GM19351 (cell line): ENCODE measurements at regions not wholly inside any gene's neighbourhood (a gene's known extent, or its start where the extent isn't known, plus 50 kb on each side); places are given as distances from the start of the nearest gene placed in this dataset.
"Not testable (repeated sequence)": the region's sequence is repeated elsewhere in the genome, so short reads cannot be mapped to it uniquely, and the experiment has no call there.

ENCODE experiments used
- ATAC-seq: cut with Tn5 transposase; IDR thresholded peaks from one replicate; pipeline ENCODE4 v1.9.1; 2021; ENCODE audit warnings: mild to moderate bottlenecking, moderate library complexity; ENCODE audit not compliant: unreplicated experiment

DNA sequence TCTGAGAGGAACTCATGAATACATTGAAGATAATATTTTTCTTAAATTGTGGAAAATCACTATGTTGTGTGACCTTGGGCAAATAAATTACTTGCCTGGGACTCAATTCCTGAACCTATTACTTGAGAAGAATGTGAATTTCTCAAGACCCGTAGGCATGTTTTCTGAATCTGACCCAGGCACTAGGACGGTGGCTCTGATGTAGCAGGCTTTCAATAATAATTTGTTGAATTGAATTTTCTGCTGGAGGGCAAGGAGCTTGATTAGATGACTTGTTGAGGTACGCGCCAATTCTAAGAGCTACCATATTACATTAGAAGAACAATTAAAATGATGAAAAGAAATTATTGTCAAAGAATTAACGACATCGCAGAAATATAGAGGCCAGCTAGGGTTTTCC lies 150.2 kb upstream of the LRRC3B start:
- ATAC-seq: no peak

DNA sequence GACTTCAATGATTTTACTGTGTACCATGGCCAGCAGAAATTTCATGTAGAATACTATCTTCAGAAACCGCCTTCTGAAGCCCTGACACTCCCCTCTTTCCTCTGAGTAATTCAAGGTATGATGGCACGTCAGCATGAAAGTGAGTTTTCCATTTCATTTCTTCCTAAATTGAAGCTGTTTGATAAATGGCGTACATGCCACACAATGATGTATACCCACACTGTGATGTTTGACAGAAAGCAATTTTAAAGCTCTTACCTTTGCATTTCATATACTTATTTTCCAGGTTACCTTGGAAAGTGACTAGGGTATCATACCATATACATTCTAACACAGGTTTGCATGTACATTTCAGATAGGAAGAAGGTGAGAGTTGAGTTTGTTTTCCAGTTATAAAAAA lies 147.9 kb upstream of the LRRC3B start:
- no peak for ATAC-seq

DNA sequence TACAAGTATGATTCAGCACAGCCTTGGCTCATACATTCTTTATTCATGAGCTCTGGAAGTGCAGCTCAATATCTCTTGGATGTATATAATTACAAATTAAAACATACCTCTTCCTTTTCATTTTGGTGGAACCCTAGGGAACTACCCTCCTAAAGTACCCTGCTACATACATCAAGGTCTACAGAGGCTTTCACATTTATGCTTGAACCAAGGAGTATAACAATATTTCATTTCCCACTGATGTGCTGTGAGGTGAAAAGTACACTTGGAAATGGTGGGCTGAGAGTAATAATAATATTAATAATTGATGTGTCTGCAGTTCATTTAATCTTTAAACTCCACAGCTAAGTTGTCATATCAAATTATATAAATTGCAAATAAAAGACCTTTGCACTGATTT lies 142.2 kb upstream of the LRRC3B start:
- no peak for ATAC-seq

DNA sequence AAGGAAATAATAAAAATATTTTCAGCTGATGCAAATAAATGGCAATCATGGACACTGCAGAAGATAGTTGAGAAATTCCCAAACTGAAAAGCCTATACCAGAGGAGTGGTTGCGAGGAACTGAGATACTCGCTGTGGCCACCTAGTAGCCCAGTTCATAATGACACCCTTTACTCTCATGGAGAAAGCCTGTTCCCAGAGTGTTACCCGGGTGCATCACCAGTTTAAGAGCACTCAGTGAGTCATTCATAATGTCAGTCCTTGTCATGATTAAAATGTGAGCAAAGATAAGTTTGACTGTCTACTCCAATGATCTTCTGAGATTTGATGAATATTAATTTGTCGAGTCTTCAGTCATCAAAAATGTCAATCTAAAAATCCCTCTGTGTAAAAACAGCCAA lies 138.4 kb upstream of the LRRC3B start:
- ATAC-seq: no peak

DNA sequence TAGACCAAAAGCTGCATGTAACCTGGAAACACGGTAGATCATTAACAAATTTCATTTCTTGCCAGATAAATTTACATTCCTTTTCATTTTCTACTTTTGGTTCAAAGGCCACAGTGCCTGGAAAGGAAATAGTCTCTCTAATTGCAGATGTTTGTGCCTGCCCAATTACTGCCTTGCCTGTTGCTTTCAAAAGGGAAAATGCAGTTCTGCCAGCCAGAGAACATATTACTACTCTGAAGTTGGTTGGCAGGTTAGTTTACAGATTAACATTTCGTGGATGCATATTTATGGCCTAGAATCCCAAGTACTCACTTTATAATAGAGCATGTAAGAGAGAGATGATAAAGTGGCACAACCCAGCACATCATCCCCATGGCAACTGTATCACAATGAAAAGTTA lies 124.3 kb upstream of the LRRC3B start:
- no peak for ATAC-seq

DNA sequence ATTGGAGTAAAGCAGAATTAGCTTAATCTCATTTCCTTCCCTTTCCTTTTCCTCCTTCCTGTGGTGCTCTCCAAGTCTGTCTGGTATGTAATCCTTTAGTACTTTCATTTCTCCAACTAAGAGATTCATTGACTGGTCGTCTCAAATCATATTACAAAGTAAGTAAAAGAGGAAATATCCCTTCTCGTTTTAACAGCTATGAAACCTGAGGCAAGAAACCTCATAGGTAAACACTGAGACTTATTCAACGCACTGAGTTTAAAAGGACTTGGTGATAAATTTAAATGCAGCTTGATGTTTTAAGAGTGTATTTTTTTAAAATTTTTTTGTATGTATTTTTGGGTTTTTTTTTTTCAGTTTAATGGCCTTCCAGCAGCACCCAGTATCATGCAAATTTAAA lies 117.2 kb upstream of the LRRC3B start:
- ATAC-seq: no peak

DNA sequence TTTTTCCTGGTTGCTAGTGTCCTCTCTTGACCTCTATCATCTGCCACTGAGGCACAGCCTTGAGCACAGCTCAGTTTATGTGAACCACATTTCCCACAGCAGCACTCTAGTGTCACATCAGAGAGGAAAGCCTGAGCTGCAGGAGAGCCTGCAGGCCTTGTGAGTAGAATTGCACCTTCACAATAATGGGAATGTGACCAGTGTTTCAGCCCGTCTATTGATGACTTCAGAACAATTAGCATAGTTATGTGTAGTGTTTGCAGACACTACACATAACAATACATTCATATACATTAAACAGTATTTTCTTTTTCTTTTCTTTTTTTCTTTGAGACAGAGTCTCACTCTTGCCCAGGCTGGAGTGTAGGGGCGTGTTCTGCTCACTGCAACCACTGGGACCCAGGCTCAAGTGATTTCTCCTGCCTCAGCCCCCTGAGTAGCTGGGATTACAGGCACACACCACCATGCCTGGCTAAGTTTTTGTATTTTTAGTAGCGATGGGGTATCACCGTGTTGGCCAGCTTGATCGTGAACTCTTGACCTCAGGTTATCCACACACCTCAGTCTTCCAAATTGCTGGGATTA lies 108.0 kb upstream of the LRRC3B start:
- ATAC-seq: not testable (repeated sequence)

DNA sequence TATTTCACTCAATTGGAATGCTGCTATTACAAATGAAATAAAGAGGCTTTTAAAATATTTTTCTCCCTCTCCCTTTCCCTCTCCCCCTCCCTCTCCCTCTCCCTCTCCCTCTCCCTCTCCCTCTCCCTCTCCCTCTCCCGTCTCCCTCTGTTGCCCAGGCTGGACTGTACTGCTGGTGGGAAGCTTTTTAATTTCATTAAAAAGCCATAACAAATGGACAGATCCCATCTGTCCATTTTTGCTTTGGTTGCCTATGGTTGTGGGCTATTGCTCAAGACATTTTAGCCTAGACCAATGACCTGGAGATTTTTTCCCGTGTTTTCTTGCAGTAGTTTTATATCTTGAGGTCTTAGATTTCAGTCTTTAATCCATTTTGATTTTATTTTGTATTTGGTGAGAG lies 107.2 kb upstream of the LRRC3B start:
- no peak for ATAC-seq

DNA sequence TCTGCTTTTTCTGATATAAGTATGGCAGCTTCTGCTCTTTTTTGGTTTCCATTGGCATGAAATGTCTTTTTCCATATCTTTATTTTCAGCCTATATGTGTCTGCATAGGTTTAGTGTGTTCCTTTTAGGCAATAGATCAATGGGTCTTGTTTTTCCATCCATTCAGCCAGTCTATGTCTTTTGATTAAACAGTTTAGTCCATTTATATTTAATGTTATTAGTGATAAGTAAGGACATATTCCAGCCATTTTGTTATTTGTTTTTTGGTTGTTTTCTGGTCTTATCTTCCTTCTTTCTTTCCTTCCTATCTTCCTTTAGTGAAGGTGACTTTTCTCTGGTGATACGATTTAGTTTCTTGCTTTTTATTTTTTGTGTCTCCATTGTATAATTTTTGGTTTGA lies 101.3 kb upstream of the LRRC3B start:
- ATAC-seq: no peak

DNA sequence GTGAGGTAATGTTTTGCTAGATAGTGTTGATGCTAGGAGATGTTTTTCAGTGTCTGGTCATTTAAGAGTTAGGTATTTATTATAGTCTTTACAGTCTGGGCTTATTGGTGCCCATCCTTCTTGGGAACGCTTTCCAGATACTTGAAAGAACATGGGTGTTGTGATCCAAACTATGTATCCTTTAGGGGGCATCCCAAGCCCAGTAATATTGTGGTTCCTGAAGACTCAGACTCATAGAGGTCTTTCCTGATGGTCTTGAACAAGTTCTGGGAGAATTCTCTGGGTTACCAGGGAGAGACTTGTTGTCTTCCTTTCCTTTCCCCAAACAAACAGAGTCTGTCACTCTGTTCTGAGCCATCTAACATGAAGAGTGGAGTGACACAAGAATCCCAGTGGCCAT lies 99.7 kb upstream of the LRRC3B start:
- ATAC-seq: no peak

DNA sequence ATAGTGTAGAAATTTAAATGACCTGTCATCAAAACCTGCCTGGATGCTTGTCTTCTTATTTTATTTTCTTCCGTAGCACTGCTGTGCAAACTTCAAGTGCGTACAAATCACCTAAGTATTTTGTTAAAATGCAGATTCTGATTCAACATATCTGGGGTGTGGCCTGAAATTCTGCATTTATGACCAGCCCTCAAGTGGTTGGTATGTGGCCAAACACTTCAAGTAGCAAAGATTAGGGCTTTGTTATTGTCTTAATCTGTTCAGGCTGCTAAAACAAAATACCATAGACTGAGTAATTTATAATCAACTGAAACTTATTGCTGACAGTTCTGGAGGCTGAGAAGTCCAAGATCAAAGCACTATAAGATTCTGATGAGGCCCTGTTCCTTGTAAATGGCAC lies 97.6 kb upstream of the LRRC3B start:
- no peak for ATAC-seq

DNA sequence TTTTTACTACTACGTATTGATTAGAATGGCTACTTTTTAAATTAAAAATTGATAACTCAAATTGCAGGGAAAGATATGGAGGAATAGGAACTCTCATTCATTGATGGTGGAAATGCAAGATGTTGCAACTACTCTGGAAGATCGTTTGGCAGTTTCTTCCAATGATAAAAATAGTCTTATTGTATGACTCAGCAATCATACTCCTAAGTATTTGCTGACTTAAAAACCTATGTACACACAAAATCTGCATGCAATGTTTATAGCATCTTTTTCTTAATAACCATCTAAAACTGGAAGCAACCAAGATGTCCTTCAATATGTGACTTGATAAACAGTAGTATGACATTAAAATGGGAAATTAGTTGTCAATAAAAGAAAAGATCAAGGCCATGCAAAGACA lies 87.4 kb upstream of the LRRC3B start:
- no peak for ATAC-seq

DNA sequence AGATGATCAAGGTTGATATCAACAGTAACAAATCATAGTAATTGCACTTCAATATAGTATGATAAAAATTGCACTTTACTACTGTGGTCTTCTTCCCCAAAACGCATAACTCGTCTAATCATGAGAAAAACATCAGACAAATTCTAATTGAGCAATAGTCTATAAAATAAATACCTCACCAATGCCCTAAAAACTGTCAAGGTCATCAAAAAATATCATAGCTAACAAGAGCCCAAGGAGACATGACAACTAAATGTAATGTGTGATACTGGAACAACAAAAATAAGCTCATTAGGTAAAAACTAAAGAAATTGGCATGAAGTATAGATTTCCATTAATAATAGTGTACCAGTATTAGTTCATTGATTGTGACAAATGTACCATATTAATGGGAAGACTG lies 85.6 kb upstream of the LRRC3B start:
- ATAC-seq: no peak

DNA sequence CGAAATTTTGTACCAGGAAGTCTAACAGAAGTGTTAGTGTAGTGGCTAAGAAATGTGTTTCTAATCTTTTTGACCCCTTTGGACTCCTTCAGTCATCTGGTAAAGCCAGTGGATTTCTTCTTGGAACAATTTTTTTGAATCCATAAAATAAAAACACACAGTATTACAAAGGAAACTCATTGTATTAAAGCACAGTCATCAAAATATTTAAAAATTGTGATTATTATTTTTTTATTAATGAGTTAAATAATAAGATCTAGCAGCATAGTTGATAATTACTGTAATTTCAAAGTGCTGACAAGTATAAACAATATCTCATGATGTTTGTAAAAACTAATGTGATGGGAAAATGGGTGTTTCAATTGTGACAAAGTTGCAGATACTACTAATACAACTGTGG lies 72.2 kb upstream of the LRRC3B start:
- no peak for ATAC-seq

DNA sequence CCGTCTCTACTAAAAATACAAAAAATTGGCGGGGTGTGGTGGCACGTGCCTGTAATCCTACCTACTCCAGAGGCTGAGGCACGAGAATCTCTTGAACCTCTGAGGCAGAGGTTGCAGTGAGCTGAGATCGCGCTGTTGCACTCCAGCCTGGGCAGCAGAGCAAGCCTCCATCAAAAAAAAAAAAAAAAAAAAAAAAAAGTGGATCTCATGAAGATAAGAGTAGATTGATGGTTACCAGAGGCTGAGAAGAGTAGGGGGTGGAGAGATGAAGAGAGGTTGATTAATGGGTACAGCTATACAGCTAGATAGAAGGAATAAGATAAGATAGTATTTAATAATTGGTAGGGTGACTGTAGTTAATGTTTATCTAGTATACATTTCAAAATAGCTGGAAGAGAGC lies 65.9 kb upstream of the LRRC3B start:
- no peak for ATAC-seq

DNA sequence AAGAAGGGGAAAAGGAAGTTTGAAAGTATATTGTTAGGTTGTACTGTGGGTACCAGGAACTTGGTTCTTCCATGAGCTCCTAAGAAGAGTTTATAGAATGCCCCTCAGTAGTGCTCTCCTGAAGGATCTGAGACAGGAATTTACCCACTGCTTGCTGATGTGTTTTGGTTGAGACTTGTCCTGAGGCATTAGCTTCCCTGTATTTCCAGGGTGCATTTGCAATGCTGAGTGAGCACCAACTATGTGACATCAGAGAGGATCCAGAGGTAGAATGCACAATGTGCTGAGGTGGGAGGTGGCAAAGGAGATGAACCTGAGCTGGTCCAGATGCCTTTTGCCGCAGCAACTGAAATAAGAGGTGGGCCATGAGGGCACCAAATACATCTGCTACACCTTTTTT lies 64.3 kb upstream of the LRRC3B start:
- no peak for ATAC-seq

DNA sequence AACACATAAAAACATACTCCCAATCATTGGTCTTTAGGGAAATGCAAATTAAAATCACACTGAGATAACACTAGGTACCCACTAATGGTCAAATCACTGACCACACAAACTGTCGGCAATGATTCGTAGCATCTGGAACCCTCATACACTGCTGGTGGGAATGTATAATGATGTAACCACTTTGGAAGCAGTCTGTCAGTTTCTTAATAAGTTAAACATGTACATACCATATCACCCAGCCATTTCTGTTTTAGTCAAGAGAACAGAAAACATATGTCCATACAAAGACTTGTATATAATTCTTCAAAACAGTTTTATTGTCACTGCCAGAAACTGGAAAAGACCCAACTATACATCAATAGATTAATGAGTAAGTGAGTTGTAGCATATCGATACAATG lies 63.3 kb upstream of the LRRC3B start:
- no peak for ATAC-seq

DNA sequence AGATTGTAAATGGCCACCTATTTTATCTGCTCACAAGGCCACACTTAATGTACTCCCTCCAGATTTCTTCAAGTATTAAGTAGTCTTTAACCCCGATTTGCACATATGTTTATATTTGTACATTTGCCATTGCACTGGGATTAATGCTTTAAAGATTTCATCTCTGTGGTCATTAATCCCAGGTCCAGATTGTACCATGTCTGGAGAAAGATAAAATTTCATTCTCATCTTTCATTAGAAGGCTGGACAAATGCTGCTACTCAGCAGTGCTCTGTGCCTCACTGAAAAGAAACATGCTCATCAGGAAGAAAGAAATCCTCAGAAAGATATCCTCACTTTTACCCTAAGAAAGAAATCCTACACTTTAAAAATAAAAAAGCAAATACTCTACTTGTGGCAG lies 62.5 kb upstream of the LRRC3B start:
- ATAC-seq: no peak

DNA sequence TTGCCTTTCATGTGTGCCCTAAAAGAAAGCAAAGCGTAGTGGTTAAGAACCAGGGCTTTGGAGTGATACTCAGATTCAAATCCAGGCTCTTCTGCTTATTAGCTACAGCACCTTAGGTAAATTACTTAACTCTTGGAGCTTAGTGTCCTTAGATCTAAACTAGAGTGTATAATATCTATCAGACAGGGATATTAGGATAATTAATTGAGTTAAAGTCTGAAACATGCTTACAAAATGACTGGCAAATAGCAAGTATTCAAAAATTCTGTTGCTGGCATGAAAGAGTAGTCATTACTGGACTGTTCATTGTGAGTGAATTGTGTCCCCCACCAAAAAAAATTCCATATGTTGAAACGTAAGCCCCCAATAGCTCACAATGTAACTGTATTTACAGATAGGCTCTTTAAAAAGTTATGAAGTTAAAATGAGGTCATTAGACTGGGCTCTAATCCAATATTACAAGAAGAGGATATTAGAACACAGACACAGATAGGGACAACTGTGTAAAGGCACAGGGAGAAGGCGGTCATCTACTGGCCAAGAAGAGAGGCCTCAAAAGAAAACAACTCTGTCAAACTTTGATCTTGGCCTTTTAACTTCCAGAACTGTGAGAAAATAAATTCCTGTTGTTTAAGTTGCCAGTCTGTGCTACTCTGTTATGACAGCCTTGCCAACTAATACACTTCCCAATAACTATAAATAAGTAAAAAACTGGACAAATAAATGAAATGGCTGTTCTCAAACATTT lies 60.4 kb upstream of the LRRC3B start:
- ATAC-seq: no peak
